Vagina (tissue), 2 donors: ENCODE measurements at regions not wholly inside any gene's neighbourhood (a gene's known extent, or its start where the extent isn't known, plus 50 kb on each side); places are given as distances from the start of the nearest gene placed in this dataset.
A peak's percentile ranks its signal among the peaks of the same experiment; 100 is the strongest.

Experiments
- DNase-seq, 2 donors: peaks; one replicate each; pipeline ENCODE4 v3.0.0-alpha.2; 2017; ENCODE audit errors: extremely low spot score in 2 of 2
- H3K27ac ChIP-seq: fragments of 200-600 bp; sonication (generic); one replicate; pipeline ENCODE4 v1.5.1; 2019
- H3K27me3 ChIP-seq: fragments of 200-600 bp; sonication (generic); one replicate; pipeline ENCODE4 v1.5.1; 2019
- H3K36me3 ChIP-seq, 2 donors: fragments of 200-600 bp; sonication (generic); one replicate each; pipeline ENCODE4 v1.5.1; 2017 to 2019
- H3K4me1 ChIP-seq: fragments of 200-600 bp; sonication (generic); one replicate; pipeline ENCODE4 v1.5.1; 2019
- H3K4me3 ChIP-seq, 2 donors: fragments of 200-600 bp; sonication (generic); 1 replicate in 1 of 2; 2 replicates in 1 of 2; pipeline ENCODE4 v1.5.1; 2016 to 2019
- H3K9me3 ChIP-seq: fragments of 200-600 bp; sonication (generic); one replicate; pipeline ENCODE4 v1.5.1; 2019
- POLR2A ChIP-seq, 2 donors: fragments of 450-650 bp; IDR thresholded peaks; one replicate each; pipeline ENCODE4 v1.6.1; 2017; ENCODE audit warnings: antibody characterized with exemption in 2 of 2, mild to moderate bottlenecking in 2 of 2, moderate library complexity in 2 of 2
- POLR2AphosphoS5 ChIP-seq, 2 donors: sonication (generic); formaldehyde crosslinking; IDR thresholded peaks; one replicate each; pipeline ENCODE4 v1.9.0; 2017; ENCODE audit warnings: antibody characterized with exemption in 2 of 2, mild to moderate bottlenecking in 2 of 2, low read depth in 1 of 2; ENCODE audit not compliant: insufficient read depth in 1 of 2
- intact Hi-C: fragments of 100-400 bp; cut with DNase I; formaldehyde crosslinking; loops from one replicate; pipeline ENCODE4 v1.15.1; 2023
- TF ChIP-seq, protein P1 (sequence below), 3 experiments: fragments of 450-650 bp in 2 of 3; fragments of 200-600 bp in 1 of 3; sonication (generic) in 1 of 3; IDR thresholded peaks; one replicate each; pipeline ENCODE4 v1.5.1; 2017 to 2019; ENCODE audit warnings: antibody characterized with exemption in 3 of 3, mild to moderate bottlenecking in 2 of 3, moderate library complexity in 2 of 3

DNA sequence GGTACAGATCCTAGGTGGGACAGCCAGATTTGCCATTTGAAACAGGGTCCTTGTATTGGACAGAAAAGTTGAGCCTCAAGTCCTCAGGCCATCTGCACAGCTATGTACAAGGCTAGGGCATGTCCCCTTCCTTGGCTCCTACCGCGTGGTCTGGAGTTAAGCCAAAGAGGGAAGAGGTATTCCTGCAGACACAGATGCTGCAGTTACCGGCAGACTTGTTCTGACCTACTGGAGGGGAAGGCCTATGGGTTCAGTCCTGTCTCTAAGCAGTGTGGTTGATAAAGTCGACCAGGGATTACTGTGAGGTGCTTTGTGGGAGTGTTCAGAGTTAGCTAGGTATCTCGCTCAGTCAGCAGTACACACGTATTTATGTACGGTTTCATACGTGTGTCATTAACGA lies 180.6 kb downstream of the ADAMTS15 start:
- no peaks in the 10 kb centered on the region for H3K36me3 ChIP-seq
- H3K27ac ChIP-seq = no peak overlapping the region

DNA sequence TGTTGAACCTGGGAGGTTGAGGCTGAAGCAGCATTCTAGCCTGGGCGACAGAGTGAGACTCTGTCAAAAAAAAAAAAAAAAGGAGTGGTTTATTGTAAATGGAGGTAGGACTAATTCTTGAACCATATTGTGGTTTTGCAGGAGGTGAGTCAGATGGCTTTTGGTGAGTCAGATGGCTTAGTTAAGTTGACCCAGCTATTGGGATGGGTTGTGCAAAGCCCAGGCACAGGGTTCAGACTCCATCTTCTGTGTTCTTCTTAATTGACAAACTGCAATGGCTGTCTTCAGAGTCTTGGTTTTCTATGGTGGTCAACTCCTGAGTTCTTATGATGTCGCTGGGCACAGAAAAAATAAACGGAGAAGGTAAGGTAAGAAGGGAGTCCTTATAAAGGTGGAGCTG lies 182.7 kb downstream of the ADAMTS15 start:
- TF ChIP-seq, protein P1, sequence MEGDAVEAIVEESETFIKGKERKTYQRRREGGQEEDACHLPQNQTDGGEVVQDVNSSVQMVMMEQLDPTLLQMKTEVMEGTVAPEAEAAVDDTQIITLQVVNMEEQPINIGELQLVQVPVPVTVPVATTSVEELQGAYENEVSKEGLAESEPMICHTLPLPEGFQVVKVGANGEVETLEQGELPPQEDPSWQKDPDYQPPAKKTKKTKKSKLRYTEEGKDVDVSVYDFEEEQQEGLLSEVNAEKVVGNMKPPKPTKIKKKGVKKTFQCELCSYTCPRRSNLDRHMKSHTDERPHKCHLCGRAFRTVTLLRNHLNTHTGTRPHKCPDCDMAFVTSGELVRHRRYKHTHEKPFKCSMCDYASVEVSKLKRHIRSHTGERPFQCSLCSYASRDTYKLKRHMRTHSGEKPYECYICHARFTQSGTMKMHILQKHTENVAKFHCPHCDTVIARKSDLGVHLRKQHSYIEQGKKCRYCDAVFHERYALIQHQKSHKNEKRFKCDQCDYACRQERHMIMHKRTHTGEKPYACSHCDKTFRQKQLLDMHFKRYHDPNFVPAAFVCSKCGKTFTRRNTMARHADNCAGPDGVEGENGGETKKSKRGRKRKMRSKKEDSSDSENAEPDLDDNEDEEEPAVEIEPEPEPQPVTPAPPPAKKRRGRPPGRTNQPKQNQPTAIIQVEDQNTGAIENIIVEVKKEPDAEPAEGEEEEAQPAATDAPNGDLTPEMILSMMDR (IDR thresholded peaks at IDR 0.05) = no peak
- TF ChIP-seq POLR2AphosphoS5 (IDR thresholded peaks at IDR 0.05; ENCODE audit: insufficient read depth in 1 of 2, low read depth in 1 of 2) (no peak), POLR2A (IDR thresholded peaks at IDR 0.05) (no peak)
- H3K27me3 ChIP-seq = no peaks in the 10 kb centered on the region
- no peaks in the 10 kb centered on the region for H3K9me3 ChIP-seq
- intact Hi-C loops = no loop called here
- H3K4me3 ChIP-seq = no peak overlapping the region
- no peaks in the 10 kb centered on the region for H3K36me3 ChIP-seq
- no peak for DNase-seq
- no peaks in the 10 kb centered on the region for H3K4me1 ChIP-seq
- H3K27ac ChIP-seq = no peak overlapping the region

More for the DNA sequence above, 180.6 kb downstream of the ADAMTS15 start:
- H3K9me3 ChIP-seq = no peaks in the 10 kb centered on the region
- H3K4me1 ChIP-seq = peaks cover 7% of the 10 kb centered on the region
- H3K4me3 ChIP-seq = no peak overlapping the region
- H3K27me3 ChIP-seq = no peaks in the 10 kb centered on the region
- intact Hi-C loops = no loop called here
- DNase-seq = no peak
- TF ChIP-seq, protein P1 (IDR thresholded peaks at IDR 0.05) = no peak
- no peak for TF ChIP-seq POLR2AphosphoS5 (IDR thresholded peaks at IDR 0.05; ENCODE audit: insufficient read depth in 1 of 2, low read depth in 1 of 2)
- no peak for TF ChIP-seq POLR2A (IDR thresholded peaks at IDR 0.05)

DNA sequence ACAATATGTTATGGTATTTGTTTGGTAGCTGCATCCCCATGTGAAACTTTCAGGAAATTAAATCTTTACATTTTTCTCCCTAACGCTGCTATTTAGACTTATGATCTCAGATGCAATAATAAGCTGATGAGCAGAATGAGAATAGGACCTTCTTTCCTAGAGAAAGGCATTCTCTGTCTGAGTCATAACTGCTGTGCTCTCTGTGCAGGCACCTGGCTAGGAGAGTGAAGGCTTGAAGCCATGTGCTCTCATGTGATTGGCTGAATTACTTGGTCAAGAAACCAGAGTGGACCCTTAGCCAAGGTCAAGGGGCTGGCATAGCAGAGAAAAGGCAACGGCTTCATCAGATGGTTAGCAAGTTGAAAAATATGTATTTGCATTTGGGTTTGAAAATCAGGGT lies 185.0 kb downstream of the ADAMTS15 start:
- Histone ChIP-seq H3K4me1 (peaks cover 10% of the 10 kb centered on the region), H3K27me3 (no peaks in the 10 kb centered on the region), H3K4me3 (no peak overlapping the region), H3K36me3 (no peaks in the 10 kb centered on the region), H3K9me3 (no peaks in the 10 kb centered on the region), H3K27ac (no peak overlapping the region)
- peak; percentile 28 to 32 for DNase-seq
- intact Hi-C loops = no loop called here
- TF ChIP-seq POLR2AphosphoS5 (IDR thresholded peaks at IDR 0.05; ENCODE audit: insufficient read depth in 1 of 2, low read depth in 1 of 2) (no peak), POLR2A (IDR thresholded peaks at IDR 0.05) (no peak)
- TF ChIP-seq, protein P1 (IDR thresholded peaks at IDR 0.05) = no peak

DNA sequence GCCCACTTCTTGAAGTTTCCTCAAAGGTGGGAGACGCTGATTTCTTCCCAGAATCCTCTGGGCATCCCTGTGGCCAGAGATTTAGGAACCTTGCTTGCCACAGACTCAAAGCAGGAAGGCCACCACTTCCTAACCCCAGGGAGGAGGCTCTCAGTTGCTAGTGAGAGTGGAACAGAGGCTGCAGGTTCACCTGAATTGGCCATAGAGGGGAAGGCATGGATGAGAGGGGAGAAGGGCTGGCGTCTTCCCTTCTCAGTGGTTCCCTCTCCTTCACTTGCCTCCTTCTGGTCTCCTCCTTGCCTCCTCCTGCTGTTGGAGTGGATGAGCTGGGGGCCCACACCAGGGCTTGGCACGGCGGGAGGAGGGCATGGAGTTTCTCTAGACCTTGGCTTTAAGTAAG lies 185.7 kb downstream of the ADAMTS15 start:
- Histone ChIP-seq H3K4me1 (peaks cover 10% of the 10 kb centered on the region), H3K36me3 (no peaks in the 10 kb centered on the region), H3K27ac (no peak overlapping the region), H3K4me3 (no peak overlapping the region), H3K9me3 (no peaks in the 10 kb centered on the region), H3K27me3 (no peaks in the 10 kb centered on the region)
- TF ChIP-seq POLR2AphosphoS5 (IDR thresholded peaks at IDR 0.05; ENCODE audit: insufficient read depth in 1 of 2, low read depth in 1 of 2) (no peak), POLR2A (IDR thresholded peaks at IDR 0.05) (no peak)
- TF ChIP-seq, protein P1 (IDR thresholded peaks at IDR 0.05) = no peak
- intact Hi-C loops = no loop called here
- peak; percentile 61 to 65 for DNase-seq

DNA sequence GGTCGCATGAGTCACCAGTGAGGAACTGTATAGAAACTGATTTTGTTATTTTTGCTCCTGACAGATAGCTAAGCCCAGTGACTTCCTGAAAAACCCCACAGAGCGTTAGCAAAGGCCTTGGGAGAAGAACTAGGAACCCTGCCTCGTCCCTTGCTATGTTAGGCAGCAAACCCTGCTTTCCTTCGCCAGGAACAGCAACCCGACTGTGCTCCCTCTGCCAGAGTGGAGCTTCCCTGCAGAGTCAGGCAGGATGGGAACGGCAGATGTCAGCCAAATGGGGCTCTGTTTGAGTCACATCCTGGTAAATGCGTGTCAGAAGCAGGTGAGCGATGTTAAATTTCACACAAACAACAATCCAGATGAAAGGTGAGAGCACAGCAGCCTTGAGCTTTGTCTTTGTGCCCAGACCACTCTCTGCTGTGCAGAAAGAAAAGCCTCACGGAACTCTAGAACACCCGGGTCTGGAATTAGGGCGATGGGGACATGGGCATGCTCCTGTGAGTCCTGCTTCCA lies 186.6 kb downstream of the ADAMTS15 start:
- no peaks in the 10 kb centered on the region for H3K27me3 ChIP-seq
- H3K4me1 ChIP-seq = peaks cover 10% of the 10 kb centered on the region
- no peaks in the 10 kb centered on the region for H3K36me3 ChIP-seq
- DNase-seq = peak; percentile 42 to 55
- H3K4me3 ChIP-seq = no peak overlapping the region
- intact Hi-C loops = no loop called here
- no peaks in the 10 kb centered on the region for H3K9me3 ChIP-seq
- TF ChIP-seq POLR2AphosphoS5 (IDR thresholded peaks at IDR 0.05; ENCODE audit: insufficient read depth in 1 of 2, low read depth in 1 of 2) (no peak), POLR2A (IDR thresholded peaks at IDR 0.05) (no peak)
- TF ChIP-seq, protein P1 (IDR thresholded peaks at IDR 0.05) = no peak
- H3K27ac ChIP-seq = no peak overlapping the region
